ENCODE measurements at regions not wholly inside any gene's neighbourhood (a gene's known extent, or its start where the extent isn't known, plus 50 kb on each side); places are given as distances from the start of the nearest gene placed in this dataset.

- no peaks in the 10 kb centered on the region for H3K27me3 Mint-ChIP-seq (ENCODE audit: unreplicated experiment)
- no peak for DNase-seq (ENCODE audit: extremely low spot score, unreplicated experiment)
- no peak overlapping the region for H3K4me3 Mint-ChIP-seq (ENCODE audit: unreplicated experiment)
- no peaks in the 10 kb centered on the region for H3K9me3 Mint-ChIP-seq (ENCODE audit: unreplicated experiment)
- no peak overlapping the region for H3K27ac Mint-ChIP-seq (ENCODE audit: unreplicated experiment)
- H3K4me1 Mint-ChIP-seq (ENCODE audit: unreplicated experiment) = peaks cover 14% of the 10 kb centered on the region
- TF ChIP-seq, protein P1, sequence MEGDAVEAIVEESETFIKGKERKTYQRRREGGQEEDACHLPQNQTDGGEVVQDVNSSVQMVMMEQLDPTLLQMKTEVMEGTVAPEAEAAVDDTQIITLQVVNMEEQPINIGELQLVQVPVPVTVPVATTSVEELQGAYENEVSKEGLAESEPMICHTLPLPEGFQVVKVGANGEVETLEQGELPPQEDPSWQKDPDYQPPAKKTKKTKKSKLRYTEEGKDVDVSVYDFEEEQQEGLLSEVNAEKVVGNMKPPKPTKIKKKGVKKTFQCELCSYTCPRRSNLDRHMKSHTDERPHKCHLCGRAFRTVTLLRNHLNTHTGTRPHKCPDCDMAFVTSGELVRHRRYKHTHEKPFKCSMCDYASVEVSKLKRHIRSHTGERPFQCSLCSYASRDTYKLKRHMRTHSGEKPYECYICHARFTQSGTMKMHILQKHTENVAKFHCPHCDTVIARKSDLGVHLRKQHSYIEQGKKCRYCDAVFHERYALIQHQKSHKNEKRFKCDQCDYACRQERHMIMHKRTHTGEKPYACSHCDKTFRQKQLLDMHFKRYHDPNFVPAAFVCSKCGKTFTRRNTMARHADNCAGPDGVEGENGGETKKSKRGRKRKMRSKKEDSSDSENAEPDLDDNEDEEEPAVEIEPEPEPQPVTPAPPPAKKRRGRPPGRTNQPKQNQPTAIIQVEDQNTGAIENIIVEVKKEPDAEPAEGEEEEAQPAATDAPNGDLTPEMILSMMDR (IDR thresholded peaks at IDR 0.05) = no peak
- no peaks in the 10 kb centered on the region for H3K36me3 Mint-ChIP-seq (ENCODE audit: unreplicated experiment)
These were observed 403.3 kb upstream of the MEF2C start for GRCh38 chr5:89286320-89286719.

- TF ChIP-seq, protein P1 (IDR thresholded peaks at IDR 0.05) = no peak
- no peak for DNase-seq (ENCODE audit: extremely low spot score, unreplicated experiment)
- Mint-ChIP-seq H3K27ac (ENCODE audit: unreplicated experiment) (no peak overlapping the region), H3K27me3 (ENCODE audit: unreplicated experiment) (no peaks in the 10 kb centered on the region), H3K4me3 (ENCODE audit: unreplicated experiment) (no peak overlapping the region), H3K4me1 (ENCODE audit: unreplicated experiment) (peaks cover 14% of the 10 kb centered on the region), H3K9me3 (ENCODE audit: unreplicated experiment) (no peaks in the 10 kb centered on the region), H3K36me3 (ENCODE audit: unreplicated experiment) (no peaks in the 10 kb centered on the region)
These were observed 400.9 kb upstream of the MEF2C start for GRCh38 chr5:89283728-89284493.

- TF ChIP-seq, protein P1 (IDR thresholded peaks at IDR 0.05) = no peak
- H3K9me3 Mint-ChIP-seq (ENCODE audit: unreplicated experiment) = no peaks in the 10 kb centered on the region
These were observed 399.8 kb upstream of the MEF2C start for GRCh38 chr5:89282554-89283510.

GRCh38 chr5:89281766-89282553 lies 399.0 kb upstream of the MEF2C start:
- H3K9me3 Mint-ChIP-seq (ENCODE audit: unreplicated experiment) = no peaks in the 10 kb centered on the region
- no peaks in the 10 kb centered on the region for H3K27me3 Mint-ChIP-seq (ENCODE audit: unreplicated experiment)
- H3K27ac Mint-ChIP-seq (ENCODE audit: unreplicated experiment) = no peak overlapping the region
- TF ChIP-seq, protein P1 (IDR thresholded peaks at IDR 0.05) = no peak
- H3K36me3 Mint-ChIP-seq (ENCODE audit: unreplicated experiment) = no peaks in the 10 kb centered on the region
- DNase-seq (ENCODE audit: extremely low spot score, unreplicated experiment) = no peak
- no peak overlapping the region for H3K4me3 Mint-ChIP-seq (ENCODE audit: unreplicated experiment)
- peaks cover 25% of the 10 kb centered on the region for H3K4me1 Mint-ChIP-seq (ENCODE audit: unreplicated experiment)

More at GRCh38 chr5:89282554-89283510, 399.8 kb upstream of the MEF2C start:
- DNase-seq (ENCODE audit: extremely low spot score, unreplicated experiment) = no peak
- Mint-ChIP-seq H3K27ac (ENCODE audit: unreplicated experiment) (no peak overlapping the region), H3K36me3 (ENCODE audit: unreplicated experiment) (no peaks in the 10 kb centered on the region), H3K4me1 (ENCODE audit: unreplicated experiment) (peaks cover 21% of the 10 kb centered on the region), H3K27me3 (ENCODE audit: unreplicated experiment) (no peaks in the 10 kb centered on the region), H3K4me3 (ENCODE audit: unreplicated experiment) (no peak overlapping the region)
